ENCODE measurements at regions not wholly inside any gene's neighbourhood (a gene's known extent, or its start where the extent isn't known, plus 50 kb on each side); places are given as distances from the start of the nearest gene placed in this dataset.
"Not testable (repeated sequence)": the region's sequence is repeated elsewhere in the genome, so short reads cannot be mapped to it uniquely, and the experiment has no call there.

GRCh38 chr16:10277597-10277996 lies 95.4 kb upstream of the GRIN2A start:
- Histone ChIP-seq H3K4me2 (ENCODE audit: low read depth, low read length) (no peak overlapping the region), H4K20me1 (ENCODE audit: insufficient read depth, low read length) (no peaks in the 10 kb centered on the region), H3K27me3 (replicated peaks; ENCODE audit: insufficient read depth, low read length) (no peaks in the 10 kb centered on the region), H2AFZ (ENCODE audit: low read length) (no peak overlapping the region), H3K9ac (ENCODE audit: low read length) (no peak overlapping the region), H3K79me2 (ENCODE audit: low read length) (no peaks in the 10 kb centered on the region), H3K36me3 (replicated peaks; ENCODE audit: insufficient read depth, low read length) (no peaks in the 10 kb centered on the region), H3K9me2 (replicated peaks; ENCODE audit: insufficient read depth, low read length) (no peaks in the 10 kb centered on the region), H3K4me1 (ENCODE audit: low read length) (peaks cover 41% of the 10 kb centered on the region), H3K9me3 (replicated peaks; ENCODE audit: insufficient read depth, low read length) (no peaks in the 10 kb centered on the region), H3K4me3 (ENCODE audit: low read length) (no peak overlapping the region), H3K27ac (ENCODE audit: low read length) (no peak overlapping the region), H3F3A (ENCODE audit: insufficient read depth, low read length) (peaks cover 21% of the 10 kb centered on the region)
- TF ChIP-seq CTCF (IDR thresholded peaks at IDR 0.05; ENCODE audit: low read length) (no peak), EZH2 (optimal IDR thresholded peaks at IDR 0.05; ENCODE audit: low read depth, low read length) (no peak), EZH2phosphoT487 (IDR thresholded peaks at IDR 0.05; ENCODE audit: low read length) (no peak)
- DNase-seq = no peak

GRCh38 chr16:10280262-10281170 lies 98.3 kb upstream of the GRIN2A start:
- H2AFZ ChIP-seq (ENCODE audit: low read length) = peak overlapping the region; percentile 53
- peak; percentile 78 for DNase-seq
- peak overlapping the region; percentile 93 for H3K27ac ChIP-seq (ENCODE audit: low read length)

GRCh38 chr16:10282367-10282766 lies 100.1 kb upstream of the GRIN2A start:
- no peak overlapping the region for H3K4me3 ChIP-seq (ENCODE audit: low read length)
- no peak overlapping the region for H3K9ac ChIP-seq (ENCODE audit: low read length)
- no peaks in the 10 kb centered on the region for H3K36me3 ChIP-seq (replicated peaks; ENCODE audit: insufficient read depth, low read length)
- H3K79me2 ChIP-seq (ENCODE audit: low read length) = no peaks in the 10 kb centered on the region
- H3K9me2 ChIP-seq (replicated peaks; ENCODE audit: insufficient read depth, low read length) = no peaks in the 10 kb centered on the region
- peak; percentile 14 for DNase-seq
- no peaks in the 10 kb centered on the region for H3K27me3 ChIP-seq (replicated peaks; ENCODE audit: insufficient read depth, low read length)
- no peak for TF ChIP-seq EZH2phosphoT487 (IDR thresholded peaks at IDR 0.05; ENCODE audit: low read length)
- H3K4me1 ChIP-seq (ENCODE audit: low read length) = peaks cover 21% of the 10 kb centered on the region
- H3F3A ChIP-seq (ENCODE audit: insufficient read depth, low read length) = peaks cover 9% of the 10 kb centered on the region
- no peak overlapping the region for H3K4me2 ChIP-seq (ENCODE audit: low read depth, low read length)
- H4K20me1 ChIP-seq (ENCODE audit: insufficient read depth, low read length) = no peaks in the 10 kb centered on the region
- H3K9me3 ChIP-seq (replicated peaks; ENCODE audit: insufficient read depth, low read length) = no peaks in the 10 kb centered on the region
- no peak overlapping the region for H3K27ac ChIP-seq (ENCODE audit: low read length)
- H2AFZ ChIP-seq (ENCODE audit: low read length) = no peak overlapping the region

More at GRCh38 chr16:10280262-10281170, 98.3 kb upstream of the GRIN2A start:
- Histone ChIP-seq H3K79me2 (ENCODE audit: low read length) (no peaks in the 10 kb centered on the region), H3K4me2 (ENCODE audit: low read depth, low read length) (peak overlapping the region; percentile 71), H3K9me3 (replicated peaks; ENCODE audit: insufficient read depth, low read length) (no peaks in the 10 kb centered on the region), H3F3A (ENCODE audit: insufficient read depth, low read length) (peaks cover 17% of the 10 kb centered on the region), H3K4me3 (ENCODE audit: low read length) (no peak overlapping the region), H4K20me1 (ENCODE audit: insufficient read depth, low read length) (no peaks in the 10 kb centered on the region), H3K36me3 (replicated peaks; ENCODE audit: insufficient read depth, low read length) (no peaks in the 10 kb centered on the region), H3K9ac (ENCODE audit: low read length) (peak overlapping the region; percentile 47), H3K9me2 (replicated peaks; ENCODE audit: insufficient read depth, low read length) (no peaks in the 10 kb centered on the region), H3K4me1 (ENCODE audit: low read length) (peaks cover 33% of the 10 kb centered on the region), H3K27me3 (replicated peaks; ENCODE audit: insufficient read depth, low read length) (no peaks in the 10 kb centered on the region)
- TF ChIP-seq CTCF (IDR thresholded peaks at IDR 0.05; ENCODE audit: low read length) (no peak), EZH2phosphoT487 (IDR thresholded peaks at IDR 0.05; ENCODE audit: low read length) (no peak), EZH2 (optimal IDR thresholded peaks at IDR 0.05; ENCODE audit: low read depth, low read length) (no peak)

- not testable (repeated sequence) for H3K4me2 ChIP-seq (ENCODE audit: low read depth, low read length); H3K9me2 ChIP-seq (replicated peaks; ENCODE audit: insufficient read depth, low read length); H2AFZ ChIP-seq (ENCODE audit: low read length); H3K27ac ChIP-seq (ENCODE audit: low read length); H3F3A ChIP-seq (ENCODE audit: insufficient read depth, low read length); H3K27me3 ChIP-seq (replicated peaks; ENCODE audit: insufficient read depth, low read length); H3K9me3 ChIP-seq (replicated peaks; ENCODE audit: insufficient read depth, low read length); H3K9ac ChIP-seq (ENCODE audit: low read length); H4K20me1 ChIP-seq (ENCODE audit: insufficient read depth, low read length); DNase-seq; H3K36me3 ChIP-seq (replicated peaks; ENCODE audit: insufficient read depth, low read length); H3K4me3 ChIP-seq (ENCODE audit: low read length); H3K79me2 ChIP-seq (ENCODE audit: low read length)
- peaks cover 21% of the 10 kb centered on the region for H3K4me1 ChIP-seq (ENCODE audit: low read length)
Observed at GRCh38 chr16:10283246-10283645, 101.0 kb upstream of the GRIN2A start.

GRCh38 chr16:10290467-10291105 lies 95.3 kb upstream of the ATF7IP2 start:
- not testable (repeated sequence) for H2AFZ ChIP-seq (ENCODE audit: low read length); DNase-seq; H3K79me2 ChIP-seq (ENCODE audit: low read length); H3K4me2 ChIP-seq (ENCODE audit: low read depth, low read length); H3K9me3 ChIP-seq (replicated peaks; ENCODE audit: insufficient read depth, low read length); H4K20me1 ChIP-seq (ENCODE audit: insufficient read depth, low read length); H3F3A ChIP-seq (ENCODE audit: insufficient read depth, low read length); H3K36me3 ChIP-seq (replicated peaks; ENCODE audit: insufficient read depth, low read length); H3K9ac ChIP-seq (ENCODE audit: low read length); H3K4me3 ChIP-seq (ENCODE audit: low read length); H3K4me1 ChIP-seq (ENCODE audit: low read length); H3K9me2 ChIP-seq (replicated peaks; ENCODE audit: insufficient read depth, low read length); H3K27me3 ChIP-seq (replicated peaks; ENCODE audit: insufficient read depth, low read length); H3K27ac ChIP-seq (ENCODE audit: low read length)

- H3K9me3 ChIP-seq (replicated peaks; ENCODE audit: insufficient read depth, low read length); H3K9me2 ChIP-seq (replicated peaks; ENCODE audit: insufficient read depth, low read length); H3F3A ChIP-seq (ENCODE audit: insufficient read depth, low read length); H4K20me1 ChIP-seq (ENCODE audit: insufficient read depth, low read length); H3K4me2 ChIP-seq (ENCODE audit: low read depth, low read length); H2AFZ ChIP-seq (ENCODE audit: low read length); H3K4me1 ChIP-seq (ENCODE audit: low read length); H3K27ac ChIP-seq (ENCODE audit: low read length); H3K9ac ChIP-seq (ENCODE audit: low read length); DNase-seq; H3K27me3 ChIP-seq (replicated peaks; ENCODE audit: insufficient read depth, low read length); H3K36me3 ChIP-seq (replicated peaks; ENCODE audit: insufficient read depth, low read length); H3K4me3 ChIP-seq (ENCODE audit: low read length); H3K79me2 ChIP-seq (ENCODE audit: low read length): not testable (repeated sequence)
Observed at GRCh38 chr16:10292197-10292596, 93.7 kb upstream of the ATF7IP2 start.

Data from MM.1S (cell line).